ENCODE measurements at regions not wholly inside any gene's neighbourhood (a gene's known extent, or its start where the extent isn't known, plus 50 kb on each side); places are given as distances from the start of the nearest gene placed in this dataset.

DNA sequence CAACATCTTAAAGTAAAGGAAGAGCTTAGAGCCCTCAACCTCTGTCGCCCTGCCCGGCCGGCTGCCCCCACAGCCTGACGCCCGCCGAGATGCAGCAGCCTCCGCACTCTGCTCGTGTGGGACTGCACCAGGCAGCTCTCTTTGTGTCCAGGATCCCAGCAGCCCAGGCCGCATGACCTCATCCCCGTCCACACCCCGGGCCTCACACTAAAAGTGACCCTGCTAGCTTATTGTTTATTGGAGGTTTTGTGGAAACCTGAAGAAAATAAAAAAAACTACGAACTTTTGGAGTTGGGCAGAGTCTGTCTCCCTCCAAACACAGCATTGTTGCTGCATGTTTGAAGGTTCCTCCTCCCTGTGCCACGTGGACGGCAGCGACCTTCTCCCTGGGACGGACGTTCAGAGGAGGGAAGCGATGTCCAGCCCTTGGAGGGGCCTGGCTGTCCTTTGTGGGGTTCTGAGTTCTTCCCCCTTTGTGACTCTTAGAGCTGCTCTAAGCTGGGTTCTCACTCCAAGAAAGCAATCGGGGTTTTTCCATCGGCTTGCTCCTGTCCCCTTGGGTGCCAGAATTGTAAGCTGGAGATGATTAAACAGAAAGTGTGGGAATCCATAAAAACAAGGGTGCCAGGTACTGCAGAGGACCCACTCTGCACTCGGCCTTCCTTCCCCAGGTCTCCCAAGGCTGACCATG is 103.5 kb upstream of the COL5A1 start:
- TF ChIP-seq, protein P1, sequence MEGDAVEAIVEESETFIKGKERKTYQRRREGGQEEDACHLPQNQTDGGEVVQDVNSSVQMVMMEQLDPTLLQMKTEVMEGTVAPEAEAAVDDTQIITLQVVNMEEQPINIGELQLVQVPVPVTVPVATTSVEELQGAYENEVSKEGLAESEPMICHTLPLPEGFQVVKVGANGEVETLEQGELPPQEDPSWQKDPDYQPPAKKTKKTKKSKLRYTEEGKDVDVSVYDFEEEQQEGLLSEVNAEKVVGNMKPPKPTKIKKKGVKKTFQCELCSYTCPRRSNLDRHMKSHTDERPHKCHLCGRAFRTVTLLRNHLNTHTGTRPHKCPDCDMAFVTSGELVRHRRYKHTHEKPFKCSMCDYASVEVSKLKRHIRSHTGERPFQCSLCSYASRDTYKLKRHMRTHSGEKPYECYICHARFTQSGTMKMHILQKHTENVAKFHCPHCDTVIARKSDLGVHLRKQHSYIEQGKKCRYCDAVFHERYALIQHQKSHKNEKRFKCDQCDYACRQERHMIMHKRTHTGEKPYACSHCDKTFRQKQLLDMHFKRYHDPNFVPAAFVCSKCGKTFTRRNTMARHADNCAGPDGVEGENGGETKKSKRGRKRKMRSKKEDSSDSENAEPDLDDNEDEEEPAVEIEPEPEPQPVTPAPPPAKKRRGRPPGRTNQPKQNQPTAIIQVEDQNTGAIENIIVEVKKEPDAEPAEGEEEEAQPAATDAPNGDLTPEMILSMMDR (IDR thresholded peaks at IDR 0.05), result no peak
- TF ChIP-seq POLR2A (IDR thresholded peaks at IDR 0.05), result no peak
- TF ChIP-seq POLR2AphosphoS5 (IDR thresholded peaks at IDR 0.05; ENCODE audit: insufficient read depth in 1 of 2, low read depth in 1 of 2), result no peak

Measured in vagina (tissue), 2 donors.